Fibroblast of the aortic adventitia (primary cell): ENCODE measurements at regions not wholly inside any gene's neighbourhood (a gene's known extent, or its start where the extent isn't known, plus 50 kb on each side); places are given as distances from the start of the nearest gene placed in this dataset.

Experiments
- DNase-seq: peaks from one replicate; pipeline ENCODE4 v3.0.0-alpha.2; 2010; ENCODE audit warnings: low read depth
- H3K4me3 ChIP-seq: 2 replicates; pipeline ENCODE4 v1.5.1; 2011; ENCODE audit warnings: low read depth, mild to moderate bottlenecking, control low read depth, low read length, moderate library complexity
- CTCF ChIP-seq: IDR thresholded peaks from 2 replicates; pipeline ENCODE4 v1.5.1; 2011; ENCODE audit warnings: mild to moderate bottlenecking, low read length, control low read depth, inconsistent platforms; ENCODE audit not compliant: insufficient read depth

- H3K4me3 ChIP-seq, result no peak overlapping the region
- DNase-seq, result no peak
- no peak for TF ChIP-seq CTCF
Observed at GRCh38 chr10:131027256-131027655, 284.3 kb downstream of the TCERG1L start.

- DNase-seq, result no peak
- no peak for TF ChIP-seq CTCF
- H3K4me3 ChIP-seq, result no peak overlapping the region
Observed at GRCh38 chr10:131031346-131031745, 280.2 kb downstream of the TCERG1L start.

GRCh38 chr10:131032329-131033165 is 279.0 kb downstream of the TCERG1L start:
- TF ChIP-seq CTCF, result no peak
- DNase-seq, result no peak
- H3K4me3 ChIP-seq, result no peak overlapping the region

- H3K4me3 ChIP-seq, result no peak overlapping the region
- DNase-seq, result no peak
- no peak for TF ChIP-seq CTCF
Observed at GRCh38 chr10:131033166-131034085, 278.1 kb downstream of the TCERG1L start.

- H3K4me3 ChIP-seq, result no peak overlapping the region
- no peak for TF ChIP-seq CTCF
- DNase-seq, result no peak
Observed at GRCh38 chr10:131034451-131034850, 277.1 kb downstream of the TCERG1L start.

- no peak overlapping the region for H3K4me3 ChIP-seq
- no peak for TF ChIP-seq CTCF
- no peak for DNase-seq
Observed at GRCh38 chr10:131035779-131036178, 275.7 kb downstream of the TCERG1L start.
